ENCODE measurements at regions not wholly inside any gene's neighbourhood (a gene's known extent, or its start where the extent isn't known, plus 50 kb on each side); places are given as distances from the start of the nearest gene placed in this dataset.

- H3K79me2 ChIP-seq (ENCODE audit: control insufficient read depth, insufficient read depth, low read length, poor library complexity): no peaks in the 10 kb centered on the region
- H2BK5ac ChIP-seq (ENCODE audit: low read depth, low read length, poor library complexity): no peak overlapping the region
- H3K36me3 ChIP-seq (ENCODE audit: control insufficient read depth in 1 of 2, insufficient read depth in 2 of 2, low read length in 2 of 2): no peaks in the 10 kb centered on the region
- no peaks in the 10 kb centered on the region for H3K79me1 ChIP-seq (ENCODE audit: low read length)
- H2BK12ac ChIP-seq (ENCODE audit: low read length): no peak overlapping the region
- H2AK5ac ChIP-seq (ENCODE audit: low read length): no peak overlapping the region
- no peak overlapping the region for H2AFZ ChIP-seq (ENCODE audit: insufficient read depth, low read length, poor library complexity)
- DNase-seq: no peak
- no peak overlapping the region for H3K14ac ChIP-seq (ENCODE audit: low read length)
- no peak overlapping the region for H3K23ac ChIP-seq (ENCODE audit: low read length)
- no peak overlapping the region for H3K27ac ChIP-seq (ENCODE audit: low read depth, low read length)
- no peak overlapping the region for H3K4ac ChIP-seq (ENCODE audit: low read depth, low read length)
- H3K18ac ChIP-seq (ENCODE audit: low read length): no peak overlapping the region
- no peak overlapping the region for H3K4me3 ChIP-seq (ENCODE audit: low read depth, low read length)
- no peaks in the 10 kb centered on the region for H3K4me1 ChIP-seq (ENCODE audit: control insufficient read depth in 1 of 2, insufficient read depth in 2 of 2, low read length in 2 of 2)
- no peak overlapping the region for H4K91ac ChIP-seq (ENCODE audit: low read depth, low read length)
- peaks cover 5% of the 10 kb centered on the region for H3K9me3 ChIP-seq (ENCODE audit: insufficient read depth, low read depth, low read length)
- H3K27me3 ChIP-seq (ENCODE audit: insufficient read depth, low read length): no peaks in the 10 kb centered on the region
- no peak overlapping the region for H4K8ac ChIP-seq (ENCODE audit: low read depth, low read length)
- no peak overlapping the region for H3K9ac ChIP-seq (ENCODE audit: low read length)
- H3K4me2 ChIP-seq (ENCODE audit: low read length): no peak overlapping the region
- H4K12ac ChIP-seq (ENCODE audit: low read depth, low read length): no peak overlapping the region
- H2BK120ac ChIP-seq (ENCODE audit: insufficient read depth, low read length, poor library complexity): no peak overlapping the region
- no CpG with 5 or more reads among the region's 7 CpGs for WGBS (ENCODE audit: extremely low coverage, insufficient coverage, insufficient read length)
Measured at GRCh38 chr14:103271189-103271588, 62.8 kb upstream of the EIF5 start.

- H3K18ac ChIP-seq (ENCODE audit: low read length): no peak overlapping the region
- H4K12ac ChIP-seq (ENCODE audit: low read depth, low read length): no peak overlapping the region
- H3K4me2 ChIP-seq (ENCODE audit: low read length): no peak overlapping the region
- no peaks in the 10 kb centered on the region for H3K36me3 ChIP-seq (ENCODE audit: control insufficient read depth in 1 of 2, insufficient read depth in 2 of 2, low read length in 2 of 2)
- H3K27ac ChIP-seq (ENCODE audit: low read depth, low read length): no peak overlapping the region
- no peak overlapping the region for H4K91ac ChIP-seq (ENCODE audit: low read depth, low read length)
- no peak overlapping the region for H2BK12ac ChIP-seq (ENCODE audit: low read length)
- H3K27me3 ChIP-seq (ENCODE audit: insufficient read depth, low read length): peaks cover 6% of the 10 kb centered on the region
- H3K79me1 ChIP-seq (ENCODE audit: low read length): no peaks in the 10 kb centered on the region
- no peak overlapping the region for H3K4me3 ChIP-seq (ENCODE audit: low read depth, low read length)
- H3K14ac ChIP-seq (ENCODE audit: low read length): no peak overlapping the region
- H3K23ac ChIP-seq (ENCODE audit: low read length): no peak overlapping the region
- no CpG with 5 or more reads among the region's 63 CpGs for WGBS (ENCODE audit: extremely low coverage, insufficient coverage, insufficient read length)
- no peak overlapping the region for H2AFZ ChIP-seq (ENCODE audit: insufficient read depth, low read length, poor library complexity)
- H2AK5ac ChIP-seq (ENCODE audit: low read length): no peak overlapping the region
- H3K79me2 ChIP-seq (ENCODE audit: control insufficient read depth, insufficient read depth, low read length, poor library complexity): no peaks in the 10 kb centered on the region
- H2BK5ac ChIP-seq (ENCODE audit: low read depth, low read length, poor library complexity): no peak overlapping the region
- H2BK120ac ChIP-seq (ENCODE audit: insufficient read depth, low read length, poor library complexity): no peak overlapping the region
- no peak overlapping the region for H4K8ac ChIP-seq (ENCODE audit: low read depth, low read length)
- H3K9me3 ChIP-seq (ENCODE audit: insufficient read depth, low read depth, low read length): peaks cover 10% of the 10 kb centered on the region
- H3K9ac ChIP-seq (ENCODE audit: low read length): no peak overlapping the region
- no peaks in the 10 kb centered on the region for H3K4me1 ChIP-seq (ENCODE audit: control insufficient read depth in 1 of 2, insufficient read depth in 2 of 2, low read length in 2 of 2)
- no peak for DNase-seq
- H3K4ac ChIP-seq (ENCODE audit: low read depth, low read length): no peak overlapping the region
Measured at GRCh38 chr14:103273145-103273744, 60.8 kb upstream of the EIF5 start.

- no peak for DNase-seq
- Histone ChIP-seq H3K79me1 (ENCODE audit: low read length) (no peaks in the 10 kb centered on the region), H3K4me3 (ENCODE audit: low read depth, low read length) (no peak overlapping the region), H4K8ac (ENCODE audit: low read depth, low read length) (no peak overlapping the region), H2AFZ (ENCODE audit: insufficient read depth, low read length, poor library complexity) (no peak overlapping the region), H3K4me2 (ENCODE audit: low read length) (no peak overlapping the region), H3K27ac (ENCODE audit: low read depth, low read length) (no peak overlapping the region), H3K36me3 (ENCODE audit: control insufficient read depth in 1 of 2, insufficient read depth in 2 of 2, low read length in 2 of 2) (no peaks in the 10 kb centered on the region), H2BK5ac (ENCODE audit: low read depth, low read length, poor library complexity) (no peak overlapping the region), H3K27me3 (ENCODE audit: insufficient read depth, low read length) (peaks cover 9% of the 10 kb centered on the region), H3K9ac (ENCODE audit: low read length) (no peak overlapping the region), H2BK12ac (ENCODE audit: low read length) (no peak overlapping the region), H2AK5ac (ENCODE audit: low read length) (no peak overlapping the region), H4K91ac (ENCODE audit: low read depth, low read length) (no peak overlapping the region), H3K18ac (ENCODE audit: low read length) (no peak overlapping the region), H3K4me1 (ENCODE audit: control insufficient read depth in 1 of 2, insufficient read depth in 2 of 2, low read length in 2 of 2) (peaks cover 0 to 3% of the 10 kb centered on the region in 2 experiments), H4K12ac (ENCODE audit: low read depth, low read length) (peak overlapping the region; percentile 18), H3K4ac (ENCODE audit: low read depth, low read length) (no peak overlapping the region), H3K9me3 (ENCODE audit: insufficient read depth, low read depth, low read length) (peaks cover 10% of the 10 kb centered on the region), H2BK120ac (ENCODE audit: insufficient read depth, low read length, poor library complexity) (no peak overlapping the region), H3K23ac (ENCODE audit: low read length) (no peak overlapping the region), H3K14ac (ENCODE audit: low read length) (no peak overlapping the region), H3K79me2 (ENCODE audit: control insufficient read depth, insufficient read depth, low read length, poor library complexity) (no peaks in the 10 kb centered on the region)
- WGBS (ENCODE audit: extremely low coverage, insufficient coverage, insufficient read length): no CpG with 5 or more reads among the region's 79 CpGs
Measured at GRCh38 chr14:103273745-103274615, 60.1 kb upstream of the EIF5 start.

GRCh38 chr14:103275000-103275399 is 59.0 kb upstream of the EIF5 start:
- Histone ChIP-seq H3K9ac (ENCODE audit: low read length) (no peak overlapping the region), H3K4me2 (ENCODE audit: low read length) (no peak overlapping the region), H2BK120ac (ENCODE audit: insufficient read depth, low read length, poor library complexity) (no peak overlapping the region), H2BK5ac (ENCODE audit: low read depth, low read length, poor library complexity) (no peak overlapping the region), H4K12ac (ENCODE audit: low read depth, low read length) (no peak overlapping the region), H3K27ac (ENCODE audit: low read depth, low read length) (no peak overlapping the region), H3K23ac (ENCODE audit: low read length) (no peak overlapping the region), H2BK12ac (ENCODE audit: low read length) (no peak overlapping the region), H3K79me1 (ENCODE audit: low read length) (no peaks in the 10 kb centered on the region), H2AFZ (ENCODE audit: insufficient read depth, low read length, poor library complexity) (no peak overlapping the region), H3K4me1 (ENCODE audit: control insufficient read depth in 1 of 2, insufficient read depth in 2 of 2, low read length in 2 of 2) (peaks cover 0 to 8% of the 10 kb centered on the region in 2 experiments), H4K91ac (ENCODE audit: low read depth, low read length) (no peak overlapping the region), H3K4me3 (ENCODE audit: low read depth, low read length) (no peak overlapping the region), H3K4ac (ENCODE audit: low read depth, low read length) (no peak overlapping the region), H3K27me3 (ENCODE audit: insufficient read depth, low read length) (peaks cover 15% of the 10 kb centered on the region), H3K14ac (ENCODE audit: low read length) (no peak overlapping the region), H3K36me3 (ENCODE audit: control insufficient read depth in 1 of 2, insufficient read depth in 2 of 2, low read length in 2 of 2) (no peaks in the 10 kb centered on the region), H2AK5ac (ENCODE audit: low read length) (no peak overlapping the region), H3K79me2 (ENCODE audit: control insufficient read depth, insufficient read depth, low read length, poor library complexity) (no peaks in the 10 kb centered on the region), H3K18ac (ENCODE audit: low read length) (no peak overlapping the region), H4K8ac (ENCODE audit: low read depth, low read length) (no peak overlapping the region), H3K9me3 (ENCODE audit: insufficient read depth, low read depth, low read length) (peaks cover 14% of the 10 kb centered on the region)
- no peak for DNase-seq

All from trophoblast cell (in vitro differentiated cells and primary cell).